HEK293T (cell line): ENCODE measurements at regions not wholly inside any gene's neighbourhood (a gene's known extent, or its start where the extent isn't known, plus 50 kb on each side); places are given as distances from the start of the nearest gene placed in this dataset.

ENCODE experiments used
- BHLHE40 ChIP-seq: fragments of 450-650 bp; IDR thresholded peaks from 2 replicates; pipeline ENCODE4 v1.6.1; 2016; ENCODE audit warnings: mild to moderate bottlenecking, moderate library complexity, borderline replicate concordance
- CTBP1 ChIP-seq: fragments of 450-650 bp; IDR thresholded peaks from 2 replicates; pipeline ENCODE4 v1.6.1; 2016; ENCODE audit warnings: borderline replicate concordance
- ELF4 ChIP-seq: fragments of 450-650 bp; IDR thresholded peaks from 2 replicates; pipeline ENCODE4 v1.6.1; 2017; ENCODE audit warnings: antibody characterized with exemption
- FOXA1 ChIP-seq: fragments of 450-650 bp; IDR thresholded peaks from 2 replicates; pipeline ENCODE4 v1.6.1; 2016; ENCODE audit warnings: mild to moderate bottlenecking
- FOXK2 ChIP-seq: fragments of 450-650 bp; IDR thresholded peaks from 2 replicates; pipeline ENCODE4 v1.6.1; 2016; ENCODE audit warnings: mild to moderate bottlenecking
- FOXM1 ChIP-seq: fragments of 450-650 bp; IDR thresholded peaks from 2 replicates; pipeline ENCODE4 v1.6.1; 2017; ENCODE audit warnings: mild to moderate bottlenecking, borderline replicate concordance
- HDGF ChIP-seq: fragments of 450-650 bp; IDR thresholded peaks from 2 replicates; pipeline ENCODE4 v1.6.1; 2017; ENCODE audit warnings: antibody characterized with exemption, borderline replicate concordance
- L3MBTL2 ChIP-seq: fragments of 450-650 bp; conservative IDR thresholded peaks from 2 replicates; pipeline ENCODE4 v1.6.1; 2016; ENCODE audit warnings: mild to moderate bottlenecking
- LEF1 ChIP-seq: fragments of 450-650 bp; IDR thresholded peaks from 2 replicates; pipeline ENCODE4 v1.6.1; 2017; ENCODE audit warnings: mild to moderate bottlenecking, borderline replicate concordance
- NFRKB ChIP-seq: fragments of 450-650 bp; IDR thresholded peaks from 2 replicates; pipeline ENCODE4 v1.6.1; 2016; ENCODE audit warnings: mild to moderate bottlenecking, moderate library complexity
- PKNOX1 ChIP-seq: fragments of 450-650 bp; IDR thresholded peaks from 2 replicates; pipeline ENCODE4 v1.6.1; 2016
- SP1 ChIP-seq: fragments of 450-650 bp; IDR thresholded peaks from 2 replicates; pipeline ENCODE4 v1.6.1; 2017
- TARDBP ChIP-seq: fragments of 450-650 bp; IDR thresholded peaks from 2 replicates; pipeline ENCODE4 v1.6.1; 2016
- ZNF384 ChIP-seq: fragments of 450-650 bp; IDR thresholded peaks from 2 replicates; pipeline ENCODE4 v1.6.1; 2016

DNA sequence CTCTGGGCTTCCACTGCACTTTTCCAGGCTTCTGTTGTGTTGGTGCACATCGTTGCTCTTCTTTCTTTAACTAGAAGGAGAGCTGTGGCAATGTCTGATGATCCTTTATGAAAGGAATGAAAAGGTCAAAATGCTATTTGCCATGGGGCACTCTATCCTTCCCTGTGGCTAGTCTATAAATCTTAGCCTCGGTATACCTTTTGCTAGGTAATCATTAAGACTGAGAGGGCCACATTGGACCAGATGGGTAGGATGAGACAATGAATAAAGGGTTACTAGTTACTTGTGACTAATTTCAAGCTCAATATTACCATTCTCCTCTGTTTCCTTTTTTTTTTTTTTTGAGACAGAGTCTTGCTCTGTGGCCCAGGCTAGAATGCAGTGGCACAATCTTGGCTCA is 89.4 kb upstream of the C1orf87 start:
- TF ChIP-seq FOXM1: no peak
- no peak for TF ChIP-seq SP1
- TF ChIP-seq NFRKB: no peak
- no peak for TF ChIP-seq FOXA1
- TF ChIP-seq FOXK2: no peak
- no peak for TF ChIP-seq ELF4
- no peak for TF ChIP-seq PKNOX1
- TF ChIP-seq ZNF384: no peak
- TF ChIP-seq TARDBP: no peak
- no peak for TF ChIP-seq LEF1
- no peak for TF ChIP-seq L3MBTL2
- no peak for TF ChIP-seq HDGF
- no peak for TF ChIP-seq BHLHE40
- no peak for TF ChIP-seq CTBP1
